ENCODE measurements at regions not wholly inside any gene's neighbourhood (a gene's known extent, or its start where the extent isn't known, plus 50 kb on each side); places are given as distances from the start of the nearest gene placed in this dataset.
"Not testable (repeated sequence)": the region's sequence is repeated elsewhere in the genome, so short reads cannot be mapped to it uniquely, and the experiment has no call there.

- not testable (repeated sequence) for DNase-seq
These were observed 845.1 kb downstream of the CDH18 start for GRCh38 chr5:19142713-19143414.

GRCh38 chr5:19143935-19144334 is 844.1 kb downstream of the CDH18 start:
- no peak for DNase-seq

DNA sequence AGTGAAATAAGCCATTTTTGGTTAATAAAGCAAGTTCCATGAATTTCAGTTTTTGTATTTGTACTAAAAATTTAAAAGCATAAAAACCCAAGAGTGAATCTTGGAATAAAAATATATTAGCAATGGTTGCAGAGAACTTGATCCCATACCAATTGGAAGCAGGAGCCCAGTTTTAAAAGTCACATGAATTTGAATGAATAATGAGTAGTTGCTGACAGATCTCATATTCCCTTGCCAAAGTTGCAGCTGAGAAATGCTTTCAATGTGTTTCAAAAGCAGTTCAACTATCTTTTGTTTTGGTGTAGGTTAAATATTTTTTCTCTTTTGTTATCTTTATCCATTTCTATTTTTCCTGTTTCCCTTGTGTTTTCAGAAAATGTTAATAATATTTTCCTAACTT is 818.6 kb downstream of the CDH18 start:
- DNase-seq: no peak

- no peak for DNase-seq
These were observed 815.0 kb downstream of the CDH18 start for GRCh38 chr5:19172926-19173470.

- no peak for DNase-seq
These were observed 812.0 kb downstream of the CDH18 start for GRCh38 chr5:19175776-19176570.

DNA sequence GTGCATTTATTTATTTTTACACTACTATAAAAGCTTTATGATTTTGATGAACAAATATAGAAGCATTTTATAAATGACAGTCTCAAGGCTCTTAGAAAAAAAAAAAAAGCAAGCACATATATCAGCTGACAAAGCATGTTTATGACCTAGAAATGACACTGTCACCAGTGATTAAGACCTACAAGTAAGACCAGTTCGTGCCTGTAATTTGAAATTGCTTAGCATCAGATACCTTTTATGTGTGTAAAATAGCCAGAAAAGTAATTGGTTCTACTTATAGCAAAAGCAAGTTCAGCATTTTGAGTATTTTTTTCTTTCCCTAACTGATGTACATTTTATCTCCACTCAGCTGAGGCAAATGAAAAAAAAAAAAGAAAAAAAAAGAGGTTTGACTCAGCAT is 808.4 kb downstream of the CDH18 start:
- DNase-seq: no peak

- no peak for DNase-seq
These were observed 798.8 kb downstream of the CDH18 start for GRCh38 chr5:19189176-19189575.

DNA sequence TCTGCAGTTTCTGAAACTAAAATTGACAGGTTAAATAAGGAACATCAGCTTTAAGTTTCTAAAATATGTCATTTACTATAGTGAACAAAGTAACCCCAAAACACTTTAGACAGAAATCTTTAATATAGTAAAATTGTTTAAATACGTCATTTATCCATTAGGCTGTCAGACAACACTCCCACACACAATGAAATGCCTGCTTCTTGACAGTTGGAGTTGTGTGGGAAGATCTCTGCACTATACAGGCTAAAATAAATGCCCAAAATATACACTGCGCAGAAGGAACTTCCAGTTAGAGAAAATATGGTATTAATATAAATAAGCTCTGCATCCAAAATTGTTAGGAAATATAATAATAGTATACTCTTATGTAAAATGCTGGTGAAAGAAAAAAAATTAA is 794.4 kb downstream of the CDH18 start:
- DNase-seq: no peak

- DNase-seq: no peak
These were observed 791.4 kb downstream of the CDH18 start for GRCh38 chr5:19196631-19197030.

- DNase-seq: no peak
These were observed 787.7 kb downstream of the CDH18 start for GRCh38 chr5:19200251-19200650.

- DNase-seq: no peak
These were observed 779.6 kb downstream of the CDH18 start for GRCh38 chr5:19208397-19208796.

- no peak for DNase-seq
These were observed 777.1 kb downstream of the CDH18 start for GRCh38 chr5:19210886-19211285.

DNA sequence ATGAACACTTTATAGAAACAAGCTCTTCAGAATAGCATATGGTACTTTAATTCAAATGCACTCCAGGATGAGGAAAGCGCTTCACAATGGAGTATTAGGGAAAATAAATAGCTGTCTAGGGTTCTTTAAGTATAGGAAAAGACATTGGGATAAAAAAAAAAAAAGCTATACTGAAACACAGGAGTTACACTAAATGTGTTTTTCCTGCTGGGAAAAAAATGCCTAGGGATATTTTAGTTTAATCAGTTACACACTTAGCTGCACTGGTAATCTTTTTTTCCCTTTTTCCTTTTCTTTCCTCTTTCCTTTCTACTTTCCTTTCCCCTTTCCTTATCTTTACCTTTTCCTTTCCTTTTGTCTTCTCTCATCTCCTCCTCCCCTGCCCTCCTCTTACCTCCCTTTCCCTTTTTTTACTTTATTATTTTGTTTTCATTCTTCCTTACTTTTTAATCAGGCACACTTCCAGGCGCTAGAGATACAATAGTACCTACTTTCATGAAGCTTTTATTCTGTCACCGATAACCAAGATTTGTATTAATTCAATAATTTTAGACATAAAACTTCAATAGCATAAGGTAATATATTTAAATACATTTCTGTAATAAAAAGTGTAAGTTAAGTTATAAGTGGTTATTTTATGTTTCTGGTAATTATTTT is 758.7 kb downstream of the CDH18 start:
- DNase-seq: no peak

GRCh38 chr5:19233573-19233972 is 754.4 kb downstream of the CDH18 start:
- DNase-seq: no peak

DNA sequence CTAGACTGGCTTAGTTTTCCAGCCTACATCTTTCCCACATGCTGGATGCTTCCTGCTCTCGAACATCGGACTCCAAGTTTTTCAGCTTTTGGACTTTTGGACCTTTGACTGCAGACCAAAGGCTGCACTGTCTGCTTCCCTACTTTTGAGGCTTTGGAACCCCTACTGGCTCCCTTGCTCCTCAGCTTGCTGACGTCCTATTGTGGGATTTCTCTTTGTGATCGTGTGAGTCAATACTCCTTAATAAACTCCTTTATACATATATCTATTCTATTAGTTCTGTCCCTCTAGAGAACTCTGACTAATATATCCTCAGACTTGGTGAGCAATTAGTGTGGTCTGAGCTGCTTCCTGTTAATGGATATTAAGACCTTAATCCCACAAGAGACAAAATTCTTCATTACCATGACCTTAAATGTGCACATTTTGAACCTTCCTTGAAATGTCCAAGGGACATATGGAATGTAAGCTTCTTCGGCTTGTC is 752.9 kb downstream of the CDH18 start:
- no peak for DNase-seq

DNA sequence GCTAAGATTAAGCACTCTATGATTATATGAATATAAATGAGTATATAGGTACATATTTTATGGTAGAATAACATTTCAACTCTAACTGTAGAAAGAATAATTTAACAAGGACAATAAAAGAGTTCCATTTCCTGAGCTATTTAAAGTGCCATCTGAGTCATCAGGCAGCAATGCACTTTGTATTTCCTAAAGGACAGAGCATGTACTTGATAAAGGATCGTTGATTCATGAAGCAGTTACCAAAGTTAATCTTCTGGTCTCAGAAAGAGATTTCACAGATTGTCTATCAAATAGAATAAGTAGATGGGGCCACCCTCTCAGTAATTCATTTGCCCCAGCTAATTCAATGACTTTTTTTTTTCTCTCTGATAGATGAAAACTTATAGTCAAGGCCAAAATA is 747.8 kb downstream of the CDH18 start:
- no peak for DNase-seq

DNA sequence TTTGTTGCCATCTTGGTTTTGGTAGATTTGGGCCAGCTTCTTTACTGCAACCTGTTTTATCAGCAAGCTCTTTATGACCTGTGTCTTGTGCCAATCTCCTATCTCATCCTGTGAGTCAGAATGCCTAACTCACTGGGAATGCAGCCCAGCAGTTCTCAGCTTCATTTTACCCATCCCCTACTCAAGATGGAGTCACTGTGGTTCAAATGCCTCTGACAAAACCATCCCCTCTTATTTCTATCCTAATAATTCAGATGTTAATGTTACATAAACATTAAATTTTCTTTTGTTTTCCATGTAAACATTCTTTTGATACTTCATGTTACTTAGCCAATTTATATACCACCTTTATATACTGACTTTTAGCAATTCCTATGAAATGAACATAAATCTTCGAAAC is 746.3 kb downstream of the CDH18 start:
- no peak for DNase-seq

GRCh38 chr5:19246191-19246590 is 741.8 kb downstream of the CDH18 start:
- DNase-seq: not testable (repeated sequence)

GRCh38 chr5:19247302-19247701 is 740.7 kb downstream of the CDH18 start:
- no peak for DNase-seq

GRCh38 chr5:19256036-19256435 is 732.0 kb downstream of the CDH18 start:
- no peak for DNase-seq

DNA sequence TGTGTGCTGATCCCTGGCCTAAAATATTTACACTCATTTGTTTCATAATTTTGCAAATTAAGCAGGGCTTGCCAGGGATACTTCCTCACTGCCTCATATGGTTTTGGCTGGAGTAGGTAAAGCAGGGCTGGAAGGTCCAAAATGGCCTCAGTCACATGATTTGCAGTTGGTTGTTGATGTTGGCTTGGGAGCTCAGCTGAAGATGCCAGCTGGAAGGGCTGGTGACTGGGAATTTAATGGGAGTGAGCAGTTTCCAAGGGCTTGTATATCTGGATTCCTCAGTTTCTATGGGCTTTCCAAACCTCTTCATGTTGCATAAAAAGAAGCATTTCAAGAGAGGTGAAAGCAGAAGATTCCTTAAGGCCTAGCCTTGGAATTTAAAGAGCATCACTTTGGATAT is 729.3 kb downstream of the CDH18 start:
- no peak for DNase-seq

GRCh38 chr5:19261879-19262278 is 726.1 kb downstream of the CDH18 start:
- no peak for DNase-seq

DNA sequence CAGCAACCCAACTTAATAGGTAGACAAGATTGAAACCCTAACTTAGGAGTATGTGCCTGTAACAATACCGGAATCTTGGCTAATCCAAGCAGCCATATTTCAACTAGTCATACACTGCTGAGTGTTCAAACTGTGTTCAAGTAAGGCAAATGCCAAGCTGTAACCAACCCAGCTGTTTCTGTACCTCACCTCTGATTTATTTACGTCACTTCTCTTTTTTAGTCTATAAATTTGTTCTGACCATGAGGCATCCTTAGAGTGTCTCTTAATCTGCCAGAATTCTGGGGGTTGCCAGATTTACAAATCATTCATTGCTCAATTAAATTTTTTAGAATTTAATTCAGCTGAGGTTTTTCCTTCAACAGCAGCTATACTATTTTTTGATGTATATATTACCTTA is 723.2 kb downstream of the CDH18 start:
- DNase-seq: no peak

- no peak for DNase-seq
These were observed 721.2 kb downstream of the CDH18 start for GRCh38 chr5:19266791-19267190.
